HCT116 (cell line): ENCODE measurements at regions not wholly inside any gene's neighbourhood (a gene's known extent, or its start where the extent isn't known, plus 50 kb on each side); places are given as distances from the start of the nearest gene placed in this dataset.
"Not testable (repeated sequence)": the region's sequence is repeated elsewhere in the genome, so short reads cannot be mapped to it uniquely, and the experiment has no call there.

Source experiments
- CTCF ChIP-seq, 3 experiments: fragments of 200-600 bp in 1 of 3; sonication (generic) in 1 of 3; IDR thresholded peaks in 2 of 3; conservative IDR thresholded peaks in 1 of 3; 2 replicates each; pipeline ENCODE4 v1.5.1; 2012 to 2017; ENCODE audit warnings: low read depth in 2 of 3, low read length in 2 of 3, antibody characterized with exemption in 1 of 3, borderline replicate concordance in 1 of 3, control low read depth in 1 of 3, mild to moderate bottlenecking in 1 of 3, mixed read lengths in 1 of 3, mixed run types in 1 of 3, moderate library complexity in 1 of 3; ENCODE audit not compliant: insufficient read depth in 1 of 3
- MAX ChIP-seq: IDR thresholded peaks from 2 replicates; pipeline ENCODE4 v1.6.1; 2012
- RAD21 ChIP-seq: IDR thresholded peaks from 2 replicates; pipeline ENCODE4 v1.6.1; 2012; ENCODE audit warnings: low read depth, mild to moderate bottlenecking
- SP1 ChIP-seq: IDR thresholded peaks from 2 replicates; pipeline ENCODE4 v1.6.1; 2012; ENCODE audit warnings: low read depth

- TF ChIP-seq CTCF (IDR thresholded peaks at IDR 0.05 in 2 of 3, conservative IDR thresholded peaks at IDR 0.05 in 1 of 3; ENCODE audit: borderline replicate concordance in 1 of 3, insufficient read depth in 1 of 3, low read depth in 2 of 3, low read length in 2 of 3); RAD21; SP1; MAX: not testable (repeated sequence)
These were observed 101.7 kb upstream of the FAN1 start for GRCh38 chr15:30802001-30802400.
